Motor neuron (in vitro differentiated cells): ENCODE measurements at regions not wholly inside any gene's neighbourhood (a gene's known extent, or its start where the extent isn't known, plus 50 kb on each side); places are given as distances from the start of the nearest gene placed in this dataset.
"Not testable (repeated sequence)": the region's sequence is repeated elsewhere in the genome, so short reads cannot be mapped to it uniquely, and the experiment has no call there.

ENCODE experiments used
- ATAC-seq, 8 experiments: fragments of 200-7000 bp; cut with Tn5 transposase; replicated peaks in 6 of 8; 2 replicates each; pipeline ENCODE4 v1.8.0; 2021; ENCODE audit warnings: mild to moderate bottlenecking in 8 of 8, moderate library complexity in 8 of 8
- H3K27ac ChIP-seq, 2 donors: fragments of 250-450 bp; sonication (Bioruptor Pico); 2 replicates each; pipeline ENCODE4 v1.9.0; 2021; ENCODE audit warnings: antibody characterized with exemption in 2 of 2, mild to moderate bottlenecking in 2 of 2, moderate library complexity in 1 of 2
- H3K4me1 ChIP-seq, 2 donors: fragments of 250-450 bp; sonication (Bioruptor Pico); replicated peaks in 1 of 2; 2 replicates each; pipeline ENCODE4 v1.6.1; 2021; ENCODE audit warnings: antibody characterized with exemption in 2 of 2, mild to moderate bottlenecking in 2 of 2, moderate library complexity in 1 of 2
- H3K4me3 ChIP-seq, 5 donors: fragments of 250-450 bp; sonication (Bioruptor Pico); 2 replicates each; pipeline ENCODE4 v1.9.0; 2021; ENCODE audit warnings: antibody characterized with exemption in 5 of 5, mild to moderate bottlenecking in 5 of 5, moderate library complexity in 4 of 5
- WGBS, 10 experiments: fragments of 450-650 bp; shearing (Covaris generic); methylation state at CpG; one replicate each; pipeline ENCODE4 v1.0.0; 2022; 5-methylcytosine and 5-hydroxymethylcytosine counted together
- in situ Hi-C, 9 experiments: fragments of 400-800 bp; cut with MboI; loops; one replicate each; pipeline ENCODE4 v1.15.0; 2021; ENCODE audit warnings: low sequenced_read_pairs in 9 of 9, low pct_unique_long_range_greater_than_20kb in 2 of 9; ENCODE audit not compliant: unreplicated experiment in 9 of 9

GRCh38 chr6:156191895-156192294 is 585.3 kb upstream of the ARID1B start:
- no peak overlapping the region for H3K4me3 ChIP-seq
- in situ Hi-C loops: no loop called here
- WGBS, 10 experiments: 49 to 94% (median 75%) methylated on average over 2 to 3 of the region's 3 CpGs; no CpG with 5 or more reads in 1 of the 10 experiments

GRCh38 chr6:156191390-156191789 is 585.8 kb upstream of the ARID1B start:
- H3K4me3 ChIP-seq, in situ Hi-C loops, H3K27ac ChIP-seq, ATAC-seq, H3K4me1 ChIP-seq: not testable (repeated sequence)

More at GRCh38 chr6:156191895-156192294, 585.3 kb upstream of the ARID1B start:
- ATAC-seq: no peak
- H3K4me1 ChIP-seq: no peaks in the 10 kb centered on the region
- H3K27ac ChIP-seq: no peak overlapping the region

DNA sequence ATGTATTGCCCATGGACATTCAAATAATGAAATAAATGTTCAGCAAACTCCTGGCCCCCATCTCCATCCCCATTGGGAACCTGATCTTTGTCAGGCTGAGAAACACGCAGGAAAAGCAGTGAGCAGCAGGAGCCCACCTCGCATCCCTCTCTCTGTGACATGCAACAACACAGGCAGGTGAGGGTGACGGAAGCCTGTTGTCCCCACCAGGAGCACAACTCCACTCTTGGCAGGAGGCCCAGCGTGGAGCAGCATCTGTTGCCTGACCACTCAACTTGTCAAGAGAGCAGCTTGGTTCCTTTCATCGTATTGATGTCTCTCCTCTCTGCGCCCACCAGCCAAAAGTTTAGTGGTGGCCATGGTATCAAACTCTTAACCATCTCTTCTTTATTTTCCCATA is 586.9 kb upstream of the ARID1B start:
- in situ Hi-C loops: no loop called here
- ATAC-seq: no peak
- 38 to 100% (median 86%) methylated on average over 1 to 4 of the region's 6 CpGs; no CpG with 5 or more reads in 3 of the 10 experiments for WGBS, 10 experiments
- Histone ChIP-seq H3K4me1 (no peaks in the 10 kb centered on the region), H3K4me3 (no peak overlapping the region), H3K27ac (no peak overlapping the region)

- Histone ChIP-seq H3K4me3 (no peak overlapping the region), H3K27ac (no peak overlapping the region), H3K4me1 (no peaks in the 10 kb centered on the region)
- ATAC-seq: no peak
- in situ Hi-C loops: no loop called here
Measured at GRCh38 chr6:156189714-156190113, 587.5 kb upstream of the ARID1B start.

DNA sequence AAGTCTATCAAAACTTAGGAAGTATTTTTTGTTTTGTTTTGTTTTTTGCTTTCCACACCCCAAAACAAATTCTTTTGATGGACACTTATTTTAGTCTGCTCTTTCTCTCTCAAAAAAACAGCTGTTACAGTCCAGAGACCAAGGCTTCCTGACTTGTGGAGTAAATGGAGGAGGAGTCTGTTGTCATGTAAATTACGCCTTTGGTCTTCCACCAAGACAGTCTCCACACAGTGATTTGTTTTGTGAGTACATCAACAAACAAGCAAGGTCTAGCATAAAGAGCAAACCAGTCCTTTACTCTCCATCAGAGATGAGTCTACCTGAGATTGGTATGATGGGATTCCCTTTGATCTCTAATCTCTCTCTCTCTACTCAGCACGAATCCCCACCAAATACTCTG is 588.0 kb upstream of the ARID1B start:
- Histone ChIP-seq H3K27ac (no peak overlapping the region), H3K4me1 (no peaks in the 10 kb centered on the region), H3K4me3 (no peak overlapping the region)
- in situ Hi-C loops: no loop called here
- 13 to 100% (median 44%) methylated on average over 1 to 2 of the region's 2 CpGs for WGBS, 10 experiments
- peak in 2 of 8 experiments; percentile 33 to 44 for ATAC-seq

GRCh38 chr6:156185113-156185512 is 592.1 kb upstream of the ARID1B start:
- no peak for ATAC-seq
- WGBS, 10 experiments: 0 to 100% (median 80%) methylated on average over 1 to 3 of the region's 3 CpGs; no CpG with 5 or more reads in 3 of the 10 experiments
- no peaks in the 10 kb centered on the region for H3K4me1 ChIP-seq
- H3K4me3 ChIP-seq: no peak overlapping the region
- no peak overlapping the region for H3K27ac ChIP-seq
- in situ Hi-C loops: no loop called here

DNA sequence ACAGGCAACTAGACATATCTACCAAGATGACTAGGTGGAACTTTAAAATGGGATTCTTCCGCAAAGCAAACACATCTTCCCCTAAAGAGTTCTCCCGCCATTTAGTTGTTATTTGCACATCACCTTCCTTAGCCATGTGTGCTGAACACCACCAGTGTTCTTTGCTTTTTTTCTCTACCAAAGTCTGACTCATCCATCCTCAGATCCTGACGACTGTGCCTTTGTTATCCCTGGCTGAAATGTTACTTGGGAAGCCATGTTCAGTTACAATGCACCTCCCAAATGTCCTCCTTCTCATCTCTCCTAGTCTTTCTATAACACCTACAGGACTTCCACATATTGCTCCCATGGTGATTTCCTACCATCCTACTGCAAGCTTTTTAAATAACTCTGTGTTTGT is 593.5 kb upstream of the ARID1B start:
- 17 to 100% (median 63%) methylated on average over 1 to 3 of the region's 3 CpGs; no CpG with 5 or more reads in 2 of the 10 experiments for WGBS, 10 experiments
- in situ Hi-C loops: no loop called here
- H3K4me1 ChIP-seq: no peaks in the 10 kb centered on the region
- H3K4me3 ChIP-seq: no peak overlapping the region
- peak in 2 of 8 experiments; percentile 52 to 69 for ATAC-seq
- H3K27ac ChIP-seq: no peak overlapping the region

DNA sequence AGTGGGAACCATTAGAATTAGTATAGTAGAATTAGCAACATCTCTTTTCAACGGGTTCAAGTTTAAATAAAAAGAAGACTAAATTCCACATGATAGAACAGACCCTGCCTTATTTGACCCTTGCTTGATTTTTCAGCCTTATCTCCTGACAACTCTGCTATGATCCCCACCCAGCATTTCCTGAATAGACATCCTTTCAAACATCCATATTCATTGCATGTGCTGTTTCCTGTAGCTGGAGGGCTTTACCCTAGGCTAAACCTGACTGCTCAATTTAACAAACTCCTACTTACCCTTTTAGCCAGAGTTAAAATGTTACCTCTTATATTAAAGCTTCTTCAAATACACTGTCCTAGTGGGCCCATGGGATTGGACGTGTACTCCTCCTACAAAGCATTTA is 594.8 kb upstream of the ARID1B start:
- peak in 3 of 8 experiments; percentile 36 to 99 (median 86) for ATAC-seq
- WGBS, 10 experiments: 13 to 100% (median 77%) methylated on average over 1 to 2 of the region's 2 CpGs

DNA sequence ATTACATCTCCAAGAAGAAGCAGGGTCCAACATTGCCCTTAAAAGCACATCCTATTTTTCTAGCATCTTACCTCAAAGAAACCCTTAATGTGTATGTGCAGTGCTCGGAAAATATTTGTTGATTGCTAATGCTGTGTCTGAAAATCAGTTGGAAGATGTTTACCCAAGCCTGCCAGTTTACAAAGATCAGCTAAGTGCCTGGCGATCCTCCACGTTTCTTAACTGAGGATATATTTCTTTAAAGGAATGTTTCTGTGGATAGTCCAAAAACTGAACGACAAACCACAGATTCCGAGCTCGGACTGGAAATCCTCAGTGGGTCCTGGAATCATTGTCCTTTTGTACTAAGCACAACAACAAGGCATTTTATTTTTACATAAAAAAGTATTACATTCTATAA is 595.7 kb upstream of the ARID1B start:
- in situ Hi-C loops: no loop called here
- H3K4me1 ChIP-seq: no peaks in the 10 kb centered on the region
- H3K4me3 ChIP-seq: no peak overlapping the region
- 25 to 100% (median 90%) methylated on average over 3 to 6 of the region's 6 CpGs for WGBS, 10 experiments
- no peak for ATAC-seq
- H3K27ac ChIP-seq: no peak overlapping the region

More for the DNA sequence above, 594.8 kb upstream of the ARID1B start:
- in situ Hi-C loops: no loop called here
- Histone ChIP-seq H3K4me3 (no peak overlapping the region), H3K4me1 (no peaks in the 10 kb centered on the region), H3K27ac (no peak overlapping the region)

DNA sequence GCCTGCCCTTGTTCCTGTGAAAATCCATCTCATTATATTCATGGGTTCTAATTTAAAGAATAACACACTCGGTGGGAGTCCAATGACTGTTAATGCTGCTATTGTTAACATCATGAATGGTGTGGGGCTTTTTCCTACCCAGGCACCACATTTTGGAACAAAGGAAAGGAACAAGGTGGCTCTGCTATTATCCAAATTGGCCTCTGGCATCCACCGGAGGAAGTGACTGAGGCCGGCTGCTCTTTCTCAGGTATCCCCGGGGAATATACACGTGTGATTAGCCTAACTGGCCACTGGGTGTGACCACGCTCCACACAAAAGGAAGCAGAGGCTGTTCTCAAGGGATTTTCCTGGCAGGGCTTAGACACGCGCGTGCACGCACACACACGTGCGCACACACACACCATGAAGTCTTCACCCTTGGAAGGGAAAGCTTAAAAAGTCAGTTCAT is 601.2 kb upstream of the ARID1B start:
- no peak overlapping the region for H3K4me3 ChIP-seq
- peak in 6 of 8 experiments; percentile 41 to 75 (median 66) for ATAC-seq
- H3K27ac ChIP-seq: no peak overlapping the region
- 46 to 96% (median 68%) methylated on average over 5 to 12 of the region's 12 CpGs; no CpG with 5 or more reads in 2 of the 10 experiments for WGBS, 10 experiments
- peaks cover 0 to 5% of the 10 kb centered on the region in 2 donors for H3K4me1 ChIP-seq
- in situ Hi-C loops: no loop called here

- peaks cover 0 to 5% of the 10 kb centered on the region in 2 donors for H3K4me1 ChIP-seq
- H3K4me3 ChIP-seq: no peak overlapping the region
- in situ Hi-C loops: no loop called here
- WGBS, 10 experiments: 14 to 100% (median 84%) methylated on average over 1 to 2 of the region's 3 CpGs
- H3K27ac ChIP-seq: no peak overlapping the region
- ATAC-seq: no peak
Measured at GRCh38 chr6:156175433-156175832, 601.7 kb upstream of the ARID1B start.

- Histone ChIP-seq H3K4me1 (peaks cover 0 to 5% of the 10 kb centered on the region in 2 donors), H3K27ac (no peak overlapping the region), H3K4me3 (no peak overlapping the region)
- WGBS, 10 experiments: 53 to 100% (median 87%) methylated on average over 3 to 11 of the region's 11 CpGs
- in situ Hi-C loops: no loop called here
- peak in 3 of 8 experiments; percentile 88 to 91 (median 89) for ATAC-seq
Measured at GRCh38 chr6:156174031-156174890, 602.9 kb upstream of the ARID1B start.

- Histone ChIP-seq H3K4me3 (no peak overlapping the region), H3K27ac (no peak overlapping the region), H3K4me1 (no peaks in the 10 kb centered on the region)
- in situ Hi-C loops: no loop called here
- ATAC-seq: peak in 2 of 8 experiments; percentile 18 to 38
- WGBS, 10 experiments: 0 to 86% (median 46%) methylated on average over 1 of the region's 1 CpG; no CpG with 5 or more reads in 2 of the 10 experiments
Measured at GRCh38 chr6:156169371-156169770, 607.8 kb upstream of the ARID1B start.
